Erythroblast (primary cell): ENCODE measurements at regions not wholly inside any gene's neighbourhood (a gene's known extent, or its start where the extent isn't known, plus 50 kb on each side); places are given as distances from the start of the nearest gene placed in this dataset.
A peak's percentile ranks its signal among the peaks of the same experiment; 100 is the strongest.

Experiments used
- DNase-seq, 2 experiments: peaks; one replicate each; lab custom pipeline; 2025; lab: John Stamatoyannopoulos, UW
- GATA1 ChIP-seq: IDR thresholded peaks from 2 replicates; pipeline ENCODE4 v1.6.1; 2011; ENCODE audit warnings: low read depth, mild to moderate bottlenecking, control low read depth, low read length, moderate library complexity
- POLR2A ChIP-seq: IDR thresholded peaks from 2 replicates; pipeline ENCODE4 v1.6.1; 2011; ENCODE audit warnings: mild to moderate bottlenecking, low read length

DNA sequence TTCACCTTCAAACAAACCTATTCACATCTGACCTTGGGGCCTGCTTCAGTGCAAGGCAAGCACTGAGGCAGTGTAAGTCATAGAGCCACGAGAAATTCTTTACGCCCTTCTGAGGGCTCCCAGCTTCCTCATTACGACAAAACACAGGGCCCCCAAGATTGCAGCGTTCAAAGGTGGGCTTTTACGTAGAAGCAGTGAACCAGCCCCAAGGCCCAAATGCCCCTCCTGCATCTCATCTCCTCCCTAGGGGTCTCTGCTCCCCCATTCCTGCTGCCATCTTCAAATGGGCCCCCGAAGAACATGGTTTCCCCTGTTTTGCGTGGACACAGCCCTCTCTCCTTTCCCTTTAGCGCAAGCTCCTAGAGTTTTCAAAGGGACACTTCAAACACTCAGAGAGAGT is 285.1 kb downstream of the MEX3B start:
- TF ChIP-seq GATA1 (no peak), POLR2A (no peak)
- no peak for DNase-seq

GRCh38 chr15:81758818-81759284 is 287.0 kb downstream of the MEX3B start:
- DNase-seq, result no peak
- TF ChIP-seq POLR2A, result no peak
- TF ChIP-seq GATA1, result no peak

DNA sequence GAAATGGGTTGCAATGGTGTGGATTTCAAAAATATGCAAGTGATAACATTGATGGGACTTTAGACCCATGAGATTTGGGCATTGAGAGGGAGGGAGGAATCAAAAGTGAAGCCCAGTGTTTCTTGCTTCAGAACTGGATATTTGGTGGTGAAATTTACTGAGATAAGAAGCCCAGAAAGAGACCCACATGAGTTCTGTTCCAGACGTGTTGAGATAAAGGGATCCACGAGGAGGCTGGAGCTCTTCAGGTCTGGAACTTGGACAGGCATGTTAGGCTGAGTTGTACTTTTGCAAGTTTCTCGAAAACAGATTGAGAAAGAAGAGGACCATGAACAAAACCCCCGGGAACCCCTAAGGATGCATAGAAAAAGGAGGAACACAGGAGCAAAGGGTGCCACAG is 290.2 kb downstream of the MEX3B start:
- DNase-seq, result no peak
- TF ChIP-seq POLR2A (no peak), GATA1 (no peak)

- TF ChIP-seq POLR2A (no peak), GATA1 (no peak)
- no peak for DNase-seq
These were observed 291.7 kb downstream of the MEX3B start for GRCh38 chr15:81754078-81754477.

DNA sequence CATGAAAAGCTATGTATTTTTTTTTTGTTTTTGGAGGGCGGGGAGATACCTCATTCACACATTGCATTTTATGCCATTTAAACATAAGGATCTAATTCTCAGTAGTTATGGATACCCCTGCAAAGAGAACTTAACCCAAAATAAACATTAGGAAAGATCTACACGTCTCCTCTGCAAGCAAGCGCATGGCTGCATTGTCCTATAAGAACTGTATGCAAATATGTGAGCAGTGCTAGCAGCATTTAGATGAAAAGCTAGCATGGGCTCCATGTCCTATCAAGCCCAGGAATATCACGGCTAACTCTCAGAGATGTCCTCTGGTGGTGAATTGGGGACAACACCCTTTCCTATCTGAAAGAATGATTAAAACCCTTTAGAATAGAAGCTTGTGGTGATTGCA is 292.8 kb downstream of the MEX3B start:
- TF ChIP-seq GATA1, result no peak
- no peak for TF ChIP-seq POLR2A
- no peak for DNase-seq

DNA sequence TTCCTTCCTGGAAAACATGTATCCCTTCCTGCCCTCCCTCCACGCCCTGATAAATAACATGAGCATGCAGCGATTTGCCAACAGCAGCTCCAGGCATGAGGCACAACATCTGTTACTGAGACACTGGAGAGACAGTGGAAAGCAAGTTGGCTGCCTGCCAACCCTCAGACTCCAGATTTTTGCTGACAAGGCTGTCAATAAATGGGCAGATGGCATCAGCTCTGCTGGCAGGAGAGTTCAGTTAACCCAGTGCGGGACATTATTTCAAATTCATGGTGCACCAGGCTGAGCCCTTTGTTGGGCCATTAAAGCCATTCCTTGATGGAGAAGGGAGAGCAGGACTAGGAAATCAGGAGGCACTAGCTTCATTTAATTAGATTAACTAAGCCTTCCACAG is 293.3 kb downstream of the MEX3B start:
- TF ChIP-seq POLR2A, result no peak
- DNase-seq, result peak; percentile 17

- TF ChIP-seq POLR2A (no peak), GATA1 (no peak)
These were observed 293.8 kb downstream of the MEX3B start for GRCh38 chr15:81751816-81752545.

DNA sequence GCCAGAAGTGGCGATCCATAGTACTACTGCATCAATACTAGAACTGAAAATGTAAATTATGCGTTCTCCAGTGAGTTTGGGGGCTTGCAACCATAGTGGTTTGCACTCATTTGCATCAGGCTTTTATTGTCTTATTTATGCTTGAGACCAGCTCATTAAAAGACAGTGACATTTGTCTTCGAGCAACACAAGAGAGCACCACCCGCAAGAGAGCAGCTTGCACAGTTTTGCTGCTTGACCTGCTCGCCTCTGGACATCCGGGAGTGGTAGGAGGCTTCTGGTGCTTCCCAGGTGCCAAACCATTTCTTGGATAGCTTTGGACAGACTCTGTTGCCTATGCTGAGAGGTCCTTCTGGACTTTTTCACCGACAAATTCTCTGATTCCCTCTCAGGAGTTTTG is 294.6 kb downstream of the MEX3B start:
- no peak for DNase-seq
- TF ChIP-seq GATA1, result no peak
- no peak for TF ChIP-seq POLR2A

More at GRCh38 chr15:81751816-81752545, 293.8 kb downstream of the MEX3B start:
- no peak for DNase-seq

- no peak for TF ChIP-seq POLR2A
- TF ChIP-seq GATA1, result no peak
- no peak for DNase-seq
These were observed 296.0 kb downstream of the MEX3B start for GRCh38 chr15:81749716-81750375.

GRCh38 chr15:81747482-81747881 is 298.3 kb downstream of the MEX3B start:
- no peak for DNase-seq
- TF ChIP-seq POLR2A (no peak), GATA1 (no peak)

GRCh38 chr15:81747026-81747425 is 298.8 kb downstream of the MEX3B start:
- TF ChIP-seq POLR2A, result no peak
- no peak for TF ChIP-seq GATA1
- DNase-seq, result no peak

- TF ChIP-seq GATA1 (no peak), POLR2A (no peak)
- DNase-seq, result no peak
These were observed 301.5 kb downstream of the MEX3B start for GRCh38 chr15:81744364-81744763.

DNA sequence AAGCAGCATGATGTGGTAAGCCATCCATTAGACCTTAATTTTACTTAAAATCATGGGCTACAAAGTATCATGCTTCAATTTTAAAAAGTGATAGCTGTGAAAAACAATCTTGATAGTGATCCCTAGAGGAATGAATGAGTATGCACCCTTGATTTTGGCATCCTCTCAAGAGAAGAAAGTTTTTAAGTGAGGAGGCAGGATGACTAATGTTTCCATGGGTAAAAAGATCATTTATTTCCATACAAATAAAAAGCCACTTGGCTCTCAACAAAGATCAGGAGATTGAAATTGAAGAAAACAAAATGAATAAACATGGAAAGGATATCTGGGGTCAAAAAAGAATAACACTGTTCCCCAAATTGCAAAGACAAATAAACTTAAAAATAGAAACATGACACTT is 305.4 kb downstream of the MEX3B start:
- DNase-seq, result no peak
- TF ChIP-seq POLR2A (no peak), GATA1 (no peak)

DNA sequence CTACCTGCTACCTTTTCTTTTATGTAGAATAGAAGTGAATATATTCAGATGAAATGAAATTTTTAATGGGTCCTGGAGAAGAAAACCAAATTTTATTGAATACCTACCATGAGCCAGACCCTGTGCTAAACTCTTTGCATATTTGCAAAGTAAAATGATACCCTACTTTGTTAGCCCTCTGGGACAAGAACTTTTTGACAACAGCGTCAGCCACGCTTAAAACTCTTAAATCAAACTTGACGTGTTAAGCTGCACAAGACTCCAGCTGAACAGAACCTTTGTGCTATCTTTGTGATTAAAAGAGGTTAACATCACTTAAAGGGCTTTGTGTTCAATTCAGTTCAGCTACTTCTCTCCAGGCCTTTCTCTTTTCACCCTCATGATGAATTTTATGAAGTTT is 316.5 kb downstream of the MEX3B start:
- TF ChIP-seq POLR2A (no peak), GATA1 (no peak)
- DNase-seq, result no peak

GRCh38 chr15:81728726-81729125 is 317.1 kb downstream of the MEX3B start:
- no peak for DNase-seq
- TF ChIP-seq GATA1, result no peak
- no peak for TF ChIP-seq POLR2A
